NCI-H526 treated with DMSO at 0.1 percent for 48 hours (cell line): ENCODE measurements at regions not wholly inside any gene's neighbourhood (a gene's known extent, or its start where the extent isn't known, plus 50 kb on each side); places are given as distances from the start of the nearest gene placed in this dataset.
"Not testable (repeated sequence)": the region's sequence is repeated elsewhere in the genome, so short reads cannot be mapped to it uniquely, and the experiment has no call there.

ENCODE experiments used
- DNase-seq: peaks from one replicate; lab custom pipeline; 2025; lab: John Stamatoyannopoulos, UW

DNA sequence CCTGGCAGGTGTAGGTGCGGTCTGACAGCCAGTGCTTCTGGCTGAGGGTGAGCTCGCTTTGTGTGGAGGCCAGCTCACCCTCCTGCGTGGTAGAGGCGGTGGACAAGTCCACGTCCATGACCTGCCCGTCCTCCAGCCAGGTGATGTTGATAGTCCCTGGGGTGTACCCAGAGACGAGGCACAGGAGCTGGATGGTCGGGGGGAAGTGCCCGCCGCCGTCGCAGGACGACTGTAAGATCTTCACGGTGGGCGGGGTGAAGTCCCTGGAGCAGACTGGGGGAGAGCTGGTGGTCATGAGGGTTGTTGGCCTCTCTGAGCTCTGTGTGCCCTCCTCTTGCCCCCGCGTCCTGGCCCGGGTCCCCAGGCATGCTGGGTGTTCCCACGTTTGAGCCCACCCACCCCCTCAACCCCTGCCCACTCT, 74.6 kb downstream of the TMEM121 start:
- no peak for DNase-seq

DNA sequence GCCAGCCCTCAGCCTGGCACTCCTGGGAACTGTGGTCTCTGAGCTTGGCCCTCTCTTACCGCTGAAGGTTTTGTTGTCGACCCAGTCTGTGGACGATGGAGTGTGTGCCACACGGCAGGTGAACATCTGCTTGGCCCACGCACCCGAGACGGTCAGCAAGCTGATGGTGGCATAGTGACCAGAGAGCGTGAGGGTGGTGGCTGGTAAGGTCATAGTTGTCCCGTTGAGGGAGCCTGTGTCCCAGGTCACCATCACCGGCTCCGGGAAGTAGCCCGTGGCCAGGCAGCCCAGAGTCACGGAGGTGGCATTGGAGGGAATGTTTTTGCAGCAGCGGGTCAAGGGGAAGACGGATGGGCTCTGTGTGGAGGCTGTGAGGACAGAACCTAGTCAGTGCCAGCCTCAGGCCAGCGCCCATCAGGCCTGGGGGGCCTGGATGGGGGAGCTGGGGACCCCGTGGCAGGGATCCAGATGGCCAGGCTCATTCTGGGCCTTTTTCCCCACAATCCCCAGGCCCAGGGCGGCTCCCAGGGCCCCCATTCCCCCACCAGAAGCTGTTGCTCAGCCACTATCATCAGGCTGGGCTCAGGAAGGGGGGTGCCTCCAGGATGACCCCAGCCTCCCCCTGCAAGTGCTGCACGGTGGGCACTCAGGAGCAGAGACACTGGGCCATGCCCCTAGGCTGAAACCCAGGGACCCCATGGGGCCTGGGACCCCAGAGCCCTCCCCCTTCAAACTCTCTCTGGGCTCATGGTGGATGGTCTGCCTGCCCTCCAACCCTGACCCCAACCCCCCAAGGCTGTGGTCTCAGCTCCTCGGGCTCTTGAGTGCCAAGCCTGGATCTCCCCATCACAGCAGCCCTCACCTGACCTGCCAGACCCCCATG, 75.2 kb downstream of the TMEM121 start:
- DNase-seq, result no peak

DNA sequence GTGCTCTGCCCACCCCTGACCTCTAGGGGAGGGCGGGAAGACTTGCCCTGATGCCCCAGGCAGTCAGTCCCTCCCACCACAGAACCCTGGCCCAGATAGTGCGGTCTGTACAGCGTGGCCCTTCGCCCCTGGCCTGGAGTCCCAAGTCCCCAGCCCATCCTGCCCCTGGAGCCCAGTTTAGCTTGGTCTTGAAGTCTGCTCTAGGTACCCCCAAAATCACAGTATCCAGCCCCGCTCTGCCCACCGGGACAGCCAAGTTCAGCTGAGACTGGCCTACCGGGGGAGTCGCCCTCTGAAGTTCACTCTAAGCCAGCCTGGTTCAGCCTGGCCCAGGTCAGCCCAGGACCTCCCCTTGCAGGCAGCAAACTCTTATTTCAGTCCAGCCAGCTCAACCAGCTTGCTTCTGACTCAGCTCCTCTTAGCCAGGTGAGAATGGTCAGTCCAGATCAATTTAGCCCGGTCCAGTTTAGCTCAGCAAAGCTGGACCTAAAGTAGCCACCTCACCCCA, 75.9 kb downstream of the TMEM121 start:
- no peak for DNase-seq

DNA sequence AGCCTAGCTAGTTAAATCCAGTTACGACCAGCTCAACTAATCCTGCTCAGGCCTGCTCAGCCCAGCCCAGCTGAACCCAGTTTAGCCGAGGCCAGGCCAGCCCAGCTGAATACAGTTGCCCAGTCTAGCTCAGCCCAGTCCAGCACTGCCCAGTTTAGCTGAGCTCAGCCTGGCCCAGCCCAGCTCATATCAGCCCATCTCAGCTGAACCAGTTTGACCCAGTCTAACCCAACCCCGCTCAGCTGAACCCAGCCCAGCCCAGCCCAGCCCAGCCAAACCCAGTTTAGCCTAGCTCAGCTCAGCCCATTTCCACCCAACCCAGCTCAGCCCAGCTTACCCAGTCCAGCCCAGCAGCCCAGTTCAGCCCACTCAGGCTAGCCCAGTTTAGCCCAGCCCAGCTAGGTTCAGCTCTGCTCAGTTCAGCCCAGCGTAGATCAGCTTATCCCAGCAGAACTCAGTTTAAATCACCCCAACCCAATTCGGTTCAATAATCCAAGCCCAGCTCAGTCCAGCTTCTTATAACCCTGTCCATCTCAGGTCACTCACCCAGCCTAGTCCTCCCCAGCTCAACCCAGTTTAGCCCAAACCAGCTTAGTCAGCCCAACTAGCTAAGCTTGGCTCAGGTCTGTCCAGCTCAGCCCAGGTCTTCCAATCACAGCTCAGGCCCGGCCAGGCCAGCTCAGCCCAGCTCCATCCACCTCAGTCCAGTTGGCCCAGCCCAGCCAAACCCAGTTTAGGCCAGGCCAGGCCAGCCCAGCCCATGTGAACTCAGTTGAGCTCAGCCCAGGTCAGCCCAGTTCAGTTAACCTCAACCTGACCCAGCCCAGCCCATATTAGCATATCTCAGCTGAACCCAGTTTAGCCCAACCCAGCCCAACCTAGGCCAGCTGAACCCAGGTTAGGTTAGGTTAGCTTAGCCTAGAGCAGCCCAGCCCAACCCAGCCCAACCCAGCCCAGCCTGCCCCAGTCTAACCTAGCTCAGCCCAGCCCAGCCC, 76.7 kb downstream of the TMEM121 start:
- no peak for DNase-seq

DNA sequence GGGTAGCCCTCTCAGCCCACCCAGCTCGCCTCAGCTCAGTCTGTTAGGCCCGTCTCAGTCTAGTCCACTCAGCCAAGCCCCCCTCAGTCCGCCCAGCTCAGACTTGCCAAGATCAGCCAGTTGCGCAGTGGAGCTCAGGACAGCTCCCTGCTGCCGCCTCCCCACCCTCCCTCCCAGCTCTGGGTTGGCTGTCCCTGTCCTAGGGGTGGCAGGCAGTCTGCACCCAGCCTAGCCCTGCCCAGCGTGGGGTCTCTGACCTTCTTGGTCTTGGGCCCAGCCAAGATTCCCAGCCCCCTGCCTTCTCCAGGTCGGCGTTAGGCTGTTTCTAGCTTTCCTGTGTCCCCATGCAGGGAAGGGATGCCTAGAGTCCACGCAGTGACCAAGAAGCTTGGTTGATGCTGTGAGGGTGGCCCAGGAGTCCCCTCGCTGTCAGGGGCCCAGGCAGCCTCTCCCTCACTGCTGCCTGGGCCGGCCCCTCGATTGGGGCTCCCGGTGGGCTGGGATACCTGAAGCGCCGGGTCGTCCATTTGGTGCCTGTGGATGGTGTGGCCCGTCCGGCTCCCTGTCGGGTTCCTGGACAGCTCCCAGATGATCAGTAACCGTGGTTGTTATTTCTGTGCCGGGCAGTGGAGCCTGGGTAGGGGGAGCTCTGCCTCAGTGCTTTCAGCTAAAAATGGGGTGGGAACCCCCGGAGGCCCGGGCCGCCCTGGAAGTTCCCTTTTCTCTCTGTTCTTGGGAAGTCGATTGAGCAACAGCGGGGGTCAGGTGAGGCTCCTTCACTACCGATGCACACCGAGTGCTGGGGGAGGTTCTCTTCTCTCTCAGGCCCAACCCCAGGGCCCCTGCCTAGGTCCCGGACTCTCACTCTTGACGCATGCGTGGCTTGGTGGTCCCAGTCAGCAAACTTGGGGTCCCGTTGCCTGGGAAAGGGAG, 78.4 kb downstream of the TMEM121 start:
- DNase-seq, result not testable (repeated sequence)

DNA sequence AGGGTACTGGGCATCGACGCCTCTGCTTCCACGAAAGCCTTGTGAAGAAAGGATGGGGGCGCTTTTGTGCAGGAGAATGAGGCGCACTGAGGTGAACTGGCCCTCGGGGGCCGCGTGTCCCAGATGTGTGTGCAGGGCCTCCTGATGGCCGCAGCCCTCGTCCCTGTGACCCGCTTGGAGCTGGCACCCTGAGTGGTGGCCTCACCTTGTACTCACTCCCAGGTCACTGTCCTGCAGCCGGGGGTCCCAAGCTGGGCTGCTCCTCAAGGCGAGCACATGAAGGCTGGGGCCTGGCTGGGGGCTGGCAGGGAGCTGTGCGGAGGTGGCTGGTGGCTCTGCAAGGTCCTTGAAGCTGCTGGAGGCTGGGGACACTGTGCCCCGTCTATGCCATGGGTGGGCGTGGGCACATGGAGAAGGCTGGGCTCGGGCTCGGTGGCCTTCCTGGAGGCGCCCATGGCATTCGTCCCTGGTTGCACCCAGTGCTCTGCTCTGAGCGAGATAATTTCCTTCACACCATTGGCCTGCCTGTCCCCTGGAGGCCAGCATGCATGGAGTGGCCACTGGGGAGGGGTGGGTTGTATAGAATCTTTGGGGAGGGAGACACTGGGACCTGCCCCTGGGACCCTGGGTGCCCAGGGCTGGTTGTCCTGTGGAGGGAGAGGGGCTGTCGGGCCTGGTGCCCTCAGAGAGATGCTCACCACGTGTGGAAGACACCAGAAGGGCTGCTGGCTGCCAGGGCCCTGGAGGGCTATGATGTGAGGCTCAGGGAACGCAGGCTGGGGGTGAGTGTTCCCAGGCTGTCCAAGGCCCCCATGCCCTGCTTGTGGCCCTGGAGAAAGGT, 79.3 kb downstream of the TMEM121 start:
- DNase-seq, result no peak

DNA sequence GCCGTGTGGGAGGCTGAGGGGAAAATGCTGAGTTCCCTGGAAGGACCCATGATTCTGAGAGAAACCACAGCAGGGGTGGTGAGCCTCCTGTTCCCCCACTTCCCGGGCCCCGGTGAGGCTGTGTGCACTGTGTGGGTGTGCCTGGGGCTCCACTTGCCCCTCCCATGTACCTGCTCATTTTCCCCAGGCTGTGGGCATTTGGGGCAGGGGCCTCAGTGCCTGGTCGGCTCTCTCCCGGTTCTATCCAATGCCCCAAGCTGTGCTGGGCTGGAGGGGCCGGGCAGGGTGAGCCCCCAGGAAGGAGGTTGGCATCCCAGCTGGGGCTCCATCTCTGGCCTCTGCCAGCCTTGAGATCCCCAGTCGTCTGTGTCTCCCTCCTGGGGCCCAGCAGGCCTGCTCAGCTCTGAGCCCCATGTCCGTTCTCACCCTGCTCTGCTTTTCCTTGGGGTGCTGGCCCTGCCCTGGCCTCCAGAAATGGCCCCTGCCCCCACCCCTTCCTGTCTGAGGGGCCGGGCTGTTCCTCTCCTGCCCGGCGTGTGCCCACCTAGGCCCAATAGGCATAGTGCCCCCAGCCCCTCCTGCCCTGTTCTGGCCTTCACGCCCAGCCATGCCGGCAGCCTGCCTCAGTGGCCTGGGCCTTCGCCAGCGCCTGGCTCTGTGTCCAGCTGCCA, 80.1 kb downstream of the TMEM121 start:
- DNase-seq, result not testable (repeated sequence)

DNA sequence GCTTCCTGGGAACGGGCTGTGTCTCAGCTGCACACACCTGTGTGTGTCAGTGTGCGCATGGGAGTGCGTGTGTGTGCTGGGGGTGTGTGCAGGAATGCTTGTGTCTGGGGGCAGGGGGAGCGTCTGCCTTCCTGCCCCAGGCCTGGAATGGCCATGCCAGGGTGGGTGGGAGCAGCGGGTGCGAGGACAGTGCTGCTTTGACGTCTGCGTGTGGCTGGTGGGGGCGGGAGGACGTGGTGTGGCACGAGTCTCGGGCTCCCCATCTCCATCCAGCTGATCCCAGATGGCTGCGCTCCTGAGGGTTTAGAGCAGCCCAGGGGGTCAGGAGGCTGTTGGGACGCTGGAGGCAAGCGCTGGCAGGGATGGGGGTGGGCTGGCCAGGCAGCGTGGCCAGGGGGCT, 80.6 kb downstream of the TMEM121 start:
- not testable (repeated sequence) for DNase-seq

DNA sequence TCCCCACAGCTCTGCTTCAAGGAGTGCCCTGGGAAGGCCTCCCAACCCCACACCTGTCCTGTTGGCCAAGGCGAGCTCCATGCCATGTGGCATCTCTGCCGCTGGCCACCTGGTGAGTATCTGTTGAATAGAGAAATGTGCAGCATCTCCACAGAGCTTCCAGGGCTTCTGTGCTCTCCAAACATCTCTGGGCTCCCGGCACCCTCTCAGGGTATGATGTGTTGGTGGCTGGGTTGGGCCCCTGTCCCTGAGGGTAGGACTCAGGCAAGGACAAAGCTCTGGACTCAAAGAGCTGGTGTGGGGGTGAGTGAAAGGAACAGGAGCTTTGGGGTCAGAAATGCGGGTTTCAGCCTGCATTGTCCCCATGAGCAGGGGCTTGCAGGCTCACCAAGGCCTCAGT, 88.6 kb downstream of the TMEM121 start:
- DNase-seq, result not testable (repeated sequence)

DNA sequence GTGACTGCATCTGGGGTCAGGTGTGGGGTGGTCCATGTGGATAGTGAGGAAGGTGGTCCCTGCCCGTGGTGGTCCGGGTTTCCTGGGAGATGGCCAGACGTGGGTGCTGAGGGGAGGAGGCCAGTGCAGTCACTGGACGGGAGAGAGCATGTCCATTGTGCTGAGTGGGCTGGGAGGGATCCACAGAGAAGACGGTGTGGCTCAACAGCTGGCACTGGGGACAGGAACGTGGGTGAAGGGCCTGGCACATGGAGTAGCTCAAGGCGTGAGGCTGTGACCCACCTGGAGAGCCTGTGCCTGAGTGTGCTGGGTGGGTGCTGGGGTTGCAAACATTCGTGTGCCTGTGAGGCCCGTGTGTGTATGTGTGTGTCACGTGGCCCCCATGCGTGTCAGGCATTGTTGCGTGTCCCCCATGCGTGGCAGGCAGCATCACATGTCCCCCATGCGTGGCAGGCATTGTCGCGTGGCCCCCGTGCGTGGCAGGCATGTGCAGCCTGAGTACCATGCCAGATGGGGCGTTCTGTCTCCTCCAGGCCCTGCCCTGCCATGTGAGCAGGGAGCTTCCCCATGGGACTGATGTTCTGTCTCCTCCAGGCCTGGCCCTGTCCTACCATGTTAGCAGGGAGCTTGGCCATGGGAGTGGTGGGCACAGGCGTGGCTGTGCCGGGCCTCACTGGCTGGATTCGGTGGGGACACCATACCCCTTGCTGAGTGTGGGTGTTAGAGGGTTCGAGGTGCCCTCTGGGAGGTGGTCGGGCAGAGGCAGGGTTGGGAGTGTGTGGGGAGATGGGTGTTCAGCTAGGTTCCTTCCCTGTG, 89.8 kb downstream of the TMEM121 start:
- DNase-seq, result not testable (repeated sequence)

DNA sequence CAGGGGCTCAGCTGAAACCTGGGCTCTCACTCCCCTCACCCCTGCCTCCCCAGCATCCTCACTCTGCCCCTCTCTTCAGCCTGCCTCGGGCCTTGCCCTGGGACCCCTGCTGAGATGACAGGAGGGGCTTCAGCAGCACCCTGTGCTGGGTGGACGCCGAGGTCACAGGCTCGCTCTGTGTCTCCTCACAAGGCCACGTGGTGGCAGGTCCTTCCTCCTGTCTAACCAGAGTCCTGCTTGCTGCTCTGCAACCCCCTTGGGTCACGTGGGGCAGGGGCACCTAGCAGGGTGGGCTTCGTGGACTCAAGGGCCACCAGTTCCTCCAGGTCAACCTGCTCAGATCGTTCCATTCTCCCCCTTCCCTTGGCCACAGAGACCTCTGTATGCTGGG, 90.4 kb downstream of the TMEM121 start:
- no peak for DNase-seq

DNA sequence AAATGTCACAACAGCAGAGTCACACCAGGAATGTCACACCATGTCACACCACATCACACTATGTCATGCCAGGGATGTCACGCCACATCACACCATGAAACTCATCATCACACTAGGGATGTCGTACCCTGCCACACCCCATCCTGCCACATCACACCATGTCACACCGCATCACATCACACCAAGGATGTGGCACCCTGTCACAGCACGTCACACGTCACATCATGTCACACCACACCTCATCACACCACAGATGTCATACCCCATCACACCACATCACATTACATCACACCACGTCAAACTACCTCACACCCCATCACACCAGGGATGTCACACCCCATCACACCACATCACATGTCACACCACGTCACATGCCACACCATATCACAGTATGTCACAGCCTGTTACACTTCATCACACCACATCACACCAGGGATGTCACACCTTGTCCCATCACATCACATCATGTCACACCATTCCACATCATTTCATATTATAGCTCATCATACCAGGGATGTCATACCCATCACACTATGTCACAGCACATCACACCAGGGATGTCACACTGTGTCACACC, 90.9 kb downstream of the TMEM121 start:
- DNase-seq, result no peak

DNA sequence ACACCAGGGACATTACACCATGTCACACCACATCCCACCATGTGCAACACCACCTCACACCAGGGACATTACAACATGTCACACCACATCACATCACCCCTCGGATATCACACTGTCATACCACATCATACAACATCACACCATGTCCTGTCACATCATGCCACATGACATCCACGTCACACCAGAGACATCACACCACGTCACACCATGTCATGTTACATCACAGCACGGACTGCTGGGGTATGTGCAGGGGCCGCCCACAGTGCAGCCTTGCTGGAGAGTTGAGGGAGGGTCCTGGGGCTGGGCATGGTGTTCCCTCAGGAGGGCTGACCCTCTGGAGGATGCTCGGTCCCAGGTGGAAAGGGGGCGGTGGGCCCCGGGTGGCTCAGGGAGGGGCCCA, 91.4 kb downstream of the TMEM121 start:
- DNase-seq, result not testable (repeated sequence)

DNA sequence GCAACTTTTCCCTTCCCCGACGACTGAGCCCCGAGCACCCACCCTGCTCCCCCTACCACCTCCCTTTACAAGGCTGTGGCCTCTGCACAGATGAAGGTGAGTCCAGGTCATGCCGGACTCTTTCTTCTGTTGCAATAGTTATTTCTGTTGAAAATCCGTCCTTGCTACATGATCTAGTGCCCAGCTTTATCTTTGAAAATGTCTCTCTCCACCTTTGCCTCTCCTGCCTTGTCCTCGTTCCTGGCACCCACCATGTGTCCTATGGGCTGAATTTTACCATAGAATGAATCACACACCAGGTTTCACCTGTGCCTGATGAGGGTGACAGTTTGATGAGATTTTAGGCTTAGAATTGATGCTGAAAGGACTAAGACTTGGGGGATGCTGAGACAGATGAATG, 92.9 kb downstream of the TMEM121 start:
- not testable (repeated sequence) for DNase-seq

DNA sequence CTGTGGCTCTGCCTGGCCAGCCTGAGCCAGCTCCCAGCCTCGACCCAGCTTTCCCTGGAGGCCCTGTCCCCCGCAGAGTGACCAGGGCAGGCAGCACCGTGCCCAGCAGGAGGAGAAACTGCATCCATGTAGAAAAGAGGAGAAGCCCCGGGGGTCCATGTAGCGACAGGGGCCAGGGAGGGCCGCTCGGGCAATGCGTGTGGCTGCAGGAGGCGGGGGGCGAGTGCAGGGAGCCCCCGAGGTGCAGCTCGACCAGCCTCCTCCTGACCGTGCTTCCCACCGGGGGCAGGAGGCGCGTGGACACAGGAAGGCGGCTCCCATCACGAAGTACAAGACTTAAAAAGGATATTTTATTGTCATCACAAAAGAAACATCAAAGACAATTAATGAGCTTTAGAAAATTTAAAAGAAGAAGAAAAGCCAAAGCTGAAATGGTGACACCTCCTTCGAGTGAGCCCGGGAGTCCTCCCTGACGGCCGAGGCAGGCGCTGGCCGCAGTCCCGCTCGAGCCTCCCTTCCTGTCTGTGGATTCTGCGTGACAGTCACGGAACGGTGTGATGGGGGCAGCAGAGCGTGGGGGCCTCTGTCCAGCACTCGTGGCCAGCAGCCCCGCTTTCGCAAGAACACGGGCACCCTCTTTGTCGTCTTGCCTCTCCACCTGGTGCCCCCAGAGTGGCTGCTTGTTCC, 93.9 kb downstream of the TMEM121 start:
- DNase-seq, result not testable (repeated sequence)

DNA sequence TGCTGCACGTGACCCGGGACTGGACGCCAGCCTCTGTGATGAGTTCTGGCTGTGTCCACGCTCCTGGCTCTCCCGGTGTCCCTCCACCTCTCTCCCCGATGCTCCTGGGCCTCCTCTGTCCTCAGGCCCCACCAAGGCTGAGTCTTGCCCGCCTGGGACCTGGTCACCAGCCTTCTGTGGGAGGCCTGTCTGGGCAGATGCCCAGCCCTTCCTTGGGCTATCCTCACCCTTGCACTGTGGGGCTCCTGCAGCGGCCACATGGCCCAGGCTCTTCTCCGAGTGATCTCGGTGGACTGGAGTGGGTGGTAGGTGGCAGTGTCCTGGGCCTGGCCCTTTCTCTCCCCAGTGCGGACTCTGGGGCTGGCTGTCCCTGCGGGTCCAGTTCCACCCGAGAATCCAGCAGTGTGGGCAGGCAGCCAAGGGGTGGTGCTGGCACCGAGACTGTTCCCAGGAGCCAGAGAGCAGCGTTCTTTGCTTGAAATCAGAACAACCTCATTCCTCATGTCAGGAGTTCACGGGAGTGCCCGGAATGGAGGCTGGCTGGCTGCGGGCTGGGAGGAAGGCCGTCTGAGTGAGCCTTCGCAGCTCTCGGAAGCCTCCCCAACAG, 94.6 kb downstream of the TMEM121 start:
- DNase-seq, result not testable (repeated sequence)
